RWPE1 (cell line): ENCODE measurements at regions not wholly inside any gene's neighbourhood (a gene's known extent, or its start where the extent isn't known, plus 50 kb on each side); places are given as distances from the start of the nearest gene placed in this dataset.
"Not testable (repeated sequence)": the region's sequence is repeated elsewhere in the genome, so short reads cannot be mapped to it uniquely, and the experiment has no call there.

ENCODE experiments used
- CTCF ChIA-PET: fragments of 350-600 bp; sonication (Branson Sonifier 250); formaldehyde crosslinking; extraction: SDS; loops from one replicate; lab custom pipeline; 2021; lab: Yijun Ruan, JAX
- POLR2A ChIA-PET: fragments of 400-600 bp; formaldehyde crosslinking; extraction: SDS; loops from one replicate; lab custom pipeline; 2020; ENCODE audit warnings: antibody characterized with exemption; ENCODE audit not compliant: low non-redundant PET; lab: Yijun Ruan, JAX
- DNase-seq: peaks from one replicate; pipeline ENCODE4 v3.0.0; 2012; ENCODE audit warnings: low spot score
- H3K27ac ChIP-seq: fragments of 450-650 bp; 2 replicates; pipeline ENCODE4 v1.5.1; 2017
- TF ChIP-seq, protein P1 (sequence below): fragments of 450-650 bp; conservative IDR thresholded peaks from 2 replicates; pipeline ENCODE4 v1.5.1; 2017; ENCODE audit warnings: low read depth, mild to moderate bottlenecking

DNA sequence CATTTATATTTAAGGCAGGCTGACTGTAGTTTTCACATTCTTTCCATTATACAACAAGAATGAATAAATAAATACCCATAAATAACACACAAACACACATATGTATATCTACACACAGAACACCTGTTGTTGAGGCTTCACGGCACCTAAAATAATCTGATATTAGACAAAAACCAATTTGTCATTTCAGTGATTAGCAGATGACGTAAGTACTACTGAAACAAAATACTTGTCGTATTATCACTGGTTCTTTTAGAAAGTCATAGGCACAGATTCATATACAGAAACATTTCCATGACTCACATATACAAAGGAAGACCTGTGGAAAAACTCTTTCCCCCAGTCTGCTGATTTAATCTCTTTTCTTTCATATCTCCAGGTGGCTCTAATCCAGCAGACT is 1113.4 kb upstream of the FANCL start:
- DNase-seq: no peak
- POLR2A ChIA-PET: no interaction called here
- TF ChIP-seq, protein P1, sequence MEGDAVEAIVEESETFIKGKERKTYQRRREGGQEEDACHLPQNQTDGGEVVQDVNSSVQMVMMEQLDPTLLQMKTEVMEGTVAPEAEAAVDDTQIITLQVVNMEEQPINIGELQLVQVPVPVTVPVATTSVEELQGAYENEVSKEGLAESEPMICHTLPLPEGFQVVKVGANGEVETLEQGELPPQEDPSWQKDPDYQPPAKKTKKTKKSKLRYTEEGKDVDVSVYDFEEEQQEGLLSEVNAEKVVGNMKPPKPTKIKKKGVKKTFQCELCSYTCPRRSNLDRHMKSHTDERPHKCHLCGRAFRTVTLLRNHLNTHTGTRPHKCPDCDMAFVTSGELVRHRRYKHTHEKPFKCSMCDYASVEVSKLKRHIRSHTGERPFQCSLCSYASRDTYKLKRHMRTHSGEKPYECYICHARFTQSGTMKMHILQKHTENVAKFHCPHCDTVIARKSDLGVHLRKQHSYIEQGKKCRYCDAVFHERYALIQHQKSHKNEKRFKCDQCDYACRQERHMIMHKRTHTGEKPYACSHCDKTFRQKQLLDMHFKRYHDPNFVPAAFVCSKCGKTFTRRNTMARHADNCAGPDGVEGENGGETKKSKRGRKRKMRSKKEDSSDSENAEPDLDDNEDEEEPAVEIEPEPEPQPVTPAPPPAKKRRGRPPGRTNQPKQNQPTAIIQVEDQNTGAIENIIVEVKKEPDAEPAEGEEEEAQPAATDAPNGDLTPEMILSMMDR: no peak
- H3K27ac ChIP-seq: no peak overlapping the region
- CTCF ChIA-PET: interaction anchor here (0.6 kb wide), 1 partner anchor 287 kb away, joined by 5 read pairs; no protein-coding TSS in a partner anchor

DNA sequence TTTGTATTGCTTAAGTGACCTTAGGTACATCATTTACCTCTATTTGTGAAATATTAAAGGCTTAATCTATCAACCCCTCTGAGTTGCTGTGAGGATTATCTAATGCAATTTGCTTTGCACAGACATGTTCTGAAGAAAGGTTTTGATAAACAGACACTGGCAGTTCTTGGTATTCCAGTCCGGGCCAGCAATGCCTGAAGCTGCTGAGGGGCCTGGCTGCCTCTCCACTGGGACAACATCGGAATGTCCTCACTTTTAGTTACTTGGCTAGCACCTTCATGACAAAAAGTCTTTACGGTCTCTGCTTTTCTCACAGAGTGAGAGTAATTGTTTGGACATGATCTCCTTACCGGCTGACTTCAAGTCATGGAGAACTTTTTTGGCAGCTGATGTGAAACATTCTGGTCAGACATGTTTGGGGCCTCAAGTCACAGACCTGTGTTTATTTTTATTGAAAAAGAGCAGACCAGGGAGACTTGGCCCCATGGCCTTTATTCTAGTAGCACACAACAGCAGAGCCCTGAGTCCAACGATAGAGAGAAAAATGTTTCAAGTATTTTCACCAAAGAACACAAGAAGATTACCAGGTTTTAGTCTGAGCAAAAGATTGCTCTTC is 1112.3 kb upstream of the FANCL start:
- ChIA-PET CTCF (interaction anchor here (0.6 kb wide), 1 partner anchor 288 kb away, joined by 5 read pairs; no protein-coding TSS in a partner anchor), POLR2A (no interaction called here)
- no peak for DNase-seq
- no peak overlapping the region for H3K27ac ChIP-seq
- TF ChIP-seq, protein P1: no peak

GRCh38 chr2:59342166-59342565 is 1101.0 kb upstream of the FANCL start:
- no peak overlapping the region for H3K27ac ChIP-seq
- no peak for DNase-seq
- POLR2A ChIA-PET: no interaction called here
- TF ChIP-seq, protein P1: no peak
- CTCF ChIA-PET: no interaction called here

DNA sequence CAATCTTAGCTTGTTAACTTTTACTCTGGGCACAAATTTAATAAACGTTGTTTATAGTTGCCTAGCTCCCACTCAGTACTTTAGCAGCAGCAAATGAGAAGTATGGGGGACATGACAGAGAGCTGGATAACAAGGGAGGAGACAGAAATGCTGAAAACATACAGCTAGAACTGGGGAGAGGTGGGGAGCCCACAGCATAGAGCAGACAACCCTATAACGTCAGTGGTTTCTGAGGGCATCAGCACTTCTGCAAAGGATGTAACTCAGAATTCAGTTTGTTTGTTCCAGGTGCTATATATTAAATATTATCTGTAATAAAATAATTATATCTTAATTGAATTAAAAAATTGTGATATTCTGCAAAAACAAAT is 1098.7 kb upstream of the FANCL start:
- no peak overlapping the region for H3K27ac ChIP-seq
- POLR2A ChIA-PET: no interaction called here
- no peak for DNase-seq
- TF ChIP-seq, protein P1: no peak
- CTCF ChIA-PET: no interaction called here

DNA sequence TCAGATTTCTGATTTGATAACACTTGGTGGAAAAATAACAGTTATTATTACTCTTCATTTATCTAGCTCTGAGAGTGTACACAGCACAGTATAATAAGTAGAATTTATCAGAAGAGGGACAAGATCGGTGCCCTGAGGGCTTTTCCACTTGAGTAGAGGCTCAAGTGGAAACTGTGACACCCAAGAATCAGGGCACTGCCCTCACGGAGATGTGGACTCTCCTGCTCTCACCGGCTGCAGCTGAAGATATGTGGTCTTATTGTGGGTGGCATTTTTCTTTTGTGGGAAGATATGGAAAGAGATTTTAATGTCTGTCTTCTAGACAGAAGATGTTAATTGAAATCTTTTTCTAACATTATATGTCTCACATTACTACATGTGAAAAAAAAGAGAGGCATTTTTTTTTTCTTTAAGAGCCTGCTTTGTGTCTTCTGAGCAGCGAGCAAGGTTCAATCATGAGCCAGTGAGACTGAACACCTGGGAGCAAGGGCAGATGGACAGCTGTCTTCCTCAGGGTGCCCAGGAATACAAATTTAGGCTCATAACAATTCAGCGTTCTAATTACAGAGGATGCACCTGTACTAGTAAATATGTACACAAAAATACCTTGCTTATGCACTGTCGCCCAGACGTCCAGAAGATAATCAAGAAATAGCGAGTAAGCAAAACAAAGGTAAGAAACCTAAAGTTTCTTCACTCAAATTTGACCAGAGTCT is 1098.2 kb upstream of the FANCL start:
- ChIA-PET POLR2A (no interaction called here), CTCF (no interaction called here)
- TF ChIP-seq, protein P1: no peak
- no peak for DNase-seq
- no peak overlapping the region for H3K27ac ChIP-seq

DNA sequence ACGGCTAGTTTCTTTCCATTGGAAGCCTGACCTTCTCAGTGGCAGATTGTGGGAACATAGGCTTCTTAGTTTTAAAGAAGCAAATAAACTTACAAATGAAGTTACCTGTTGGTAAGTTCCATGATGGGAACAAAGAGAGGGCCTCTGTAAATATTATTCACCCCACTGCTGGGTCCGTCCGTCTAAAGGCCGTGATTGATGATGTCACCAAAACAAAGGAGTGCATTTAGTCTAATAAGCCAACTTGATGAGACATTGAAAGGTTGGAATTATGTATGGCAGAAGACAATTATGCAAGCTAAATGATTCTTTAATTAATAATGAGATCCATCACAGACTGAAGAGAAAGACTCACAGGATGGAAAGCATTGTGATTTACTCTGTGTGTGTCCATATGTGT is 1091.9 kb upstream of the FANCL start:
- TF ChIP-seq, protein P1: no peak
- ChIA-PET POLR2A (no interaction called here), CTCF (no interaction called here)
- no peak overlapping the region for H3K27ac ChIP-seq
- DNase-seq: no peak

- H3K27ac ChIP-seq, DNase-seq, CTCF ChIA-PET, POLR2A ChIA-PET: not testable (repeated sequence)
Measured at GRCh38 chr2:59326581-59327365, 1085.6 kb upstream of the FANCL start.
